ENCODE measurements at regions not wholly inside any gene's neighbourhood (a gene's known extent, or its start where the extent isn't known, plus 50 kb on each side); places are given as distances from the start of the nearest gene placed in this dataset.

DNA sequence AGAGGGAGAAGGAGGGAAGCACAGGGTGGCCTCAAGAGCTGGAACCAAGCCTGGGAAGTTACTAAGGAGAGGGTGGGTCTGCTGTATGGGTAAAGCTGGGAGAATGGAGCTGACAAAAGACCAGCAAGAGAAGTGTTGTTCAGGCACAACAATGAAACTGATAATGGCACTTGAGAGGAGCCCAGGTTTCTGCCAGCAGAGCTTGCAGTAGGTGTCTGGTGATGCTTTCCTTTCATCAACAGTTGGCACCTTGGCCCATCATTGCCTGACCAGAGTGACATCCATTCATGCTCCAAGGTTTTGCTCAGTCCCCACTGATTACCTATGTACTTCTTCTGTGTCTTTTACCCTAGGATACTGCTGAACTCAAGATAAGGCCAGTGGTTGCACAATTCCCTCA, 92.9 kb upstream of the CXCR4 start:
- DNase-seq, result no peak

GRCh38 chr2:136210455-136210805, 92.5 kb upstream of the CXCR4 start:
- no peak for DNase-seq

DNA sequence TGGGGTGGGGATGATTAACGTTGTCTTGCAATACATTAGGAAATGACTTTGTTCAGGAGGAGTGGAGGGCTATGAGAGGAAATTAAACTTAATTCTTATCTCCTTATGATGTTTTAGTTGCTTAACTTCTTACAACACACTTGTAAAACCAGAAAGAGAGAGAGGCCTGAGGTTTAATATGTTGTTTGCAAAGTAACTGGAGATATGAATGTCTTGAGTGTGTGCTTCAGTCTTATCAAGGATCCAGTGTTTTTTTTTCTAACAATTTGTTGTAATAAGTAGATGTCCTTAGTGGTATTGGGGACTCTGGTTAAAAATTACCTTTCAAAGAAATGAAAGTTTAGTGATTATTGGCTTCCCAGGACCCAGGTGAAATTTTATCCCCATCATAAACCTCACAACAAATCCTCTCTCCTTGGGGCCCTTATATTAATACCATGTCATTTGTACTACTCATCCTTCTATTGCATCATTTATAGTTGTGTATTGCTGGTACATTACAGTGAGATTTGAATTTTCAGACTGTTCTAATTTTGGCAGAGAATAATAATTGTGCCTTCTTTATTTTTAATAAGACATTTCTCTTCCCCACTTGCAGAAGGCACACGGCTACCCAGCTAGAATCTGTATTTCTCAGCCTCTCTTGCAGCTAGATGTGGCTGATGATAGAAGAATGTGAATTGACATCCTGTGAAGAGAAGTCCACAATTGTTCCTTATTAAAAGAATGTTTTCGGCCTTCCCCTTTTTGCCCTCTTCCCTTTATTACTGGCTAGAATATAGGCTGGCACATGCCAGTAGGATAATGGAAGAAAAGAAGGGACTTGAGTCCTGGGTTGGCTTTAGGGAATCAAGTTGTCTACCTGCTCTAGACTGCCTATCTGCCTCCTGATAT, 91.9 kb upstream of the CXCR4 start:
- no peak for DNase-seq

DNA sequence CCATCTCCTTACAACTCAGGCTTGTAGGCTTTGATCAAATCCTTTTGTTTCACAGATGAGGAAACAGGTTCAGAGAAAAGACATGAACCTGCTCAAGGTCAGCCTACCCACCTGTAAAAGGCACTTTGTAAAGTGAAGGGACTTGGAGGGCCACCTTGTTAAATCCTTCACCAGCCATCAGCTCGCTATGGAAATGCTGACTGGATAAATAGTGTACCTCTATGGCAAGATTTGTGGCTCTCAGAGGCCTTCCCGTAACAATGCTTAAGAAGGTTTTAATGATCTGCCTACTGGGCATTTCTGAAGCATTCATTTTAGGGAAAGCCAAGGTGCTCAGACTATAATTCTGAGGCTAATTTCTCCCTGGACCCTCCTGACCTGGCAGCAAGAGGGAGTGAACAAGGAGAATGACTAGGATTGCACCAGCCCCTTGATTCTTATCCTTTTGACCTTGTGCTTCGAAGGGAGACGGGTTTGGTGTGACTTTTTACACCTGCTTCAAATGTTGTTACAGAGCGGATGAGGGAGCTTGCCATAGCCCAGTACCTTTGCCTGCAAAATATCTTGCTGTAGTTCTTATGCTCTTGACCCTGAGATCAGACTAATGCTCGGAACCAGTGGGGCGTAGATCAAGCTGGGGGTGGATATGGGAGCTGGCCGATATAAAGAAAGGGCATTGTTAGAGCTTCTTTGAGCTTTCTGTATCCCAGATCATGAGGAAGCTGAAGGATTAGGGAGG, 90.9 kb upstream of the CXCR4 start:
- no peak for DNase-seq

- DNase-seq, result no peak
Observed at GRCh38 chr2:136207665-136208064, 89.7 kb upstream of the CXCR4 start.

DNA sequence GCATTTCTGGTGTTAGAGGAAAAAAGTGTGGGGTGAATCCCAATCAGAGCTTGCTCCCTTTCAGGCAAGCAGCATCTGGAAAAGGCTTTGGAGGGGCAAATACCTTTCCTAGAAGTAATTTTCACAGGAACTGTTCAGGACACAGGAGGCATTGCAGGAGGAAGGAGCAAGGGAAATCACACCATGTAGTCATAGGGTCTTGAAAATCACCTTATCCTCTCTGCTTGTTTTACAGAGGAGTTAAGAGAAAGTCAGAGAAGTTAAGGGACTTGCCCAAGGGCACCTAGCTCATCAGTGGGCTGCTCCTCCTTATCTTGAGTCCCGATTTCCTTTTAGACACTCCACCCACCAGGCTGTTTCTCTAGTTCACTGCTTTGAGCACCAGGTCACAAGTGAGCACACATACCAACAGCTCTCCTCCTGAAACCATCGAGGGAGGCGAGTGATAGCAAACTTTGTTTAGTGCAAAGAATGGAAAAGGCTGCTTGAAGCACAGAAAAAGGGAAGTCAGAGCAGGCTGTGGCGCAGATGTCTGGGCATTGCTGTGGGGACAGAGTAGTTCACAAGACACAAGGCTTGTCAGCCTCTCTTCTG, 89.2 kb upstream of the CXCR4 start:
- DNase-seq, result no peak

GRCh38 chr2:136206613-136207012, 88.7 kb upstream of the CXCR4 start:
- DNase-seq, result peak; percentile 81

DNA sequence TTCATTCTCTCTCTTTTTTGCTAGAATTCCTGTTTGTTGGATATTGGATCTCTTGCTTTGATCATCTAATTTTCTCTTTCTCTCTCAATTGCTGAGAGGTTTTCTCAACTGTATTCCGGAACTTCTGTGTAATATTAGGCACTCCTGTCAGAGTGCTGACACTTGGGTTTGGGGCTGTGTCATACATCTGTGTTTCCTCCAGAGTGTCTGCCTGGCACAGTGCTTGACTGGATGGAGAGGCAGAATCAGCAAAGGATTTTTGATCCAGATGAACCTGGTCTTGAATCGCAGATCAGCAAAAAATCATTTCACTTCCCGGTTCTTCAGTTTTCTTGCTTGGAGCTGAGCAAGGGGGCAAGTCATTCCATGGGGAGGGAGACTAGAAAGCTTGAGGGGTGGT, 87.7 kb upstream of the CXCR4 start:
- no peak for DNase-seq

DNA sequence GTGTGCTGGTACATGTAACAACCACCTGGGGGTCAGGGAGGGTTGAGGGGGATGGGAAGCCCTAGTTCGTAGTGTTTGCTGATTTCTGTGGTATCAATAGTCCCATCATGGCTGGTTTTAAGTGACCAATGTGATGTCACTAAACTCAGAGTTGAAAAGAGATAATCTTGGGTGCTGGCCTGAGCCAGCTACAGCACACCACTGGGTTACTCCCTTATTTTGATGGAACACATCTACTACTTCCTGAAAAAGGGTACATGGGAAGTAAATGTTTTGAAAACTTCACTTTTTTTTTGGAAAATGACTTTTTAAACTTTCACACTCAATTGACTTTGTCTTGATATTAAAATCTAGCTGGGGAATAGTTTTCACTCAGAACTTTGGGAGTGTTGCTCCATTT, 87.0 kb upstream of the CXCR4 start:
- DNase-seq, result no peak

DNA sequence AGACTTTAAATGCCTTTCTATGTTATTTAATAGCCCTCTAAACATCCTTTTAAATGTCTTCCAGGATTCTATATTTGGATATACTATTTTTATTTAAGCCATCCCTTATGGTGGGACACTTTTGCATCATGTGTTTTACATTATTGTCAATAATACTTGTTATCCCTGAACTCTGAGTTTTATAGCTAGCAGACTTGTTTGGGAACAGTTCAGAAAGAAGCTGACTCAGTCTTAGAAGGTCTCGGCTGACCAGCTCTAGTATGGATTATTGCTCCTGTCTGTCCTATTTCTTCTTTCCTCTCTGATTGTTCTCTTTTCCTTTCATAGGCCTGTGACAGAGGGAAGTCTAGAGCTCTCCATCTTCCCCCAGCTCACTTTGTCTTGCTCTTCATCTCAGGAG, 77.3 kb upstream of the CXCR4 start:
- no peak for DNase-seq

GRCh38 chr2:136191041-136191440, 73.1 kb upstream of the CXCR4 start:
- DNase-seq, result no peak

DNA sequence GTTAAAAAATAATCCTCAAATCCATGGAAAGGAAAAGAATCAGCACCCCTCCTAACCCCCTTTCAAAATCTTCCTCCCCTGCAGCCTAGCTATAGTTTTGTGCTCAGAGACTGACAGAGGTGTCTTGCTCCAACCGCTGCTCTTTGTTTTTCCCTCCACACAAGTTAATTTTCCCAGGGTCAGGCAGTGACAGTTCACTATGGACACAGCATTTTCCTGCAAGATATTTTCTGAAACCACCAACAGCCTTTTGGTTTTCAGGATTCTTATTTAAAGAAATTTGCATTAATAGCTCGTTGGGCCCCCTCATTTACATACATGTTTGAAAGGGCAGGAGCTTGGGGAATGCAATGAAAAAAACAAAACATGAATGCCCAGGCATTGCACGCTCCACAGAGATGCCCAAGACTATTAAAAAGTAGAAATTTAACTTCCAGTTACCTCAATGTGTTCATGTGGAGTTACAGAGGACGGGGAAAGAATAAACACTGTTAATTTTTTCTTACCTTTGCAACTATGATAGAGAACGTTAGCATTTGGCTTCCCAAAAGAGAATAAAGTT, 71.4 kb upstream of the CXCR4 start:
- no peak for DNase-seq

DNA sequence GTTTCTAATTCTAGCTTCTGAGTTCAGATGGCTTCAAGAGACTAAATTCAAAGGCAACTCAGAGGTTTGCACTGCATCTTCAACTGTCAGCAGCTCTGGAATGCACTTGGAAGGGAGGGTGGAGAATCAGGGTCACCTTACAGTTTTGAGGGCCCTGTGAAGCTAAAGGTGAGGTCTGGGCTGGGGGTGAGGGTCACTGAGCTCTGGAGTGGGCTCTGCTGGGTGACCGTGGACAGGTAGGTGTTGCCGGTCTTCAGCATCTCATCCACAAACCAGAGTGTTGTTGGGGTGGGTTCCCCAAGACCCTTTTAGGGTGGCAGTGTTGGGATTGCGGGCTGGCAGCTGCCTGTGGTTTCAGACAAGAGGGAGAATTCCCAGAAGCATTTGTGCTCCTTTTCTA, 70.1 kb upstream of the CXCR4 start:
- DNase-seq, result no peak

DNA sequence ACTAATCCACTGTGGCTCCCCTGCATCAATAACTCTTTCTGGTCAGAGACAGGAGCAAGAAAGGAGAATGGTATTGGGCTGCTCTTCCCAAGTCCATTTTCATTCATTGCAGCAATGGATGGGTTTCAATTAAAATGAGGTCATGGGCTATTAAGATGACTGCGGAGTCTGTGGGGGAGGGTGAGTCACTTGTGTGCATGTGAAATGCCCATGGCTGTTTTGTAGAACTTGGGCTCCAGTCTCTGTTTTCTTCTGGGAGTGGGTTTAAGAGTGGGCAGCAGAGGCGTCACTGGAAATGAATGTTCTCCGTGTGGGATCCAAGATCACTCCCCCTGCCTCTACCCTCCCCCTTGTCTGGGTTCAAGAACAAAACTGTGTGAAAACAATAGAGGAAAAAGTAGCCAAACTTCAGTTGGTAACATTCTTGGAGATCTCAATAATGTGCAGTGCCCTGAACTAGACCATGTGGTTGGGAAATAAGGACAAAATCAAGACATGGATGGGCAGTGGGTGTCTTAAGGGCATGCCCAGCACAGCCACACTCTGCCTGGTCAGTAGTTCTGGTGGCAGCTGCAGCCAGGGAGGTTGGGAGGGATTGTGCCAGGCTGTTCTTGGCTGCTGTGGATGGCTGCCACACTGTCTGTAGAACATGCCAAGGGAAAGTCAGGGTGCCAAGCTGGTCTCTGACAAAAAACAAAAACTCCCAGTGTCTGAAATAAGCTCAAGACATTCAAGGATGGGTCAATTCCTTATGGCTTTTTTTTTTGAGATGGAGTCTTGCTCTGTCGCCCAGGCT, 68.2 kb upstream of the CXCR4 start:
- DNase-seq, result no peak

DNA sequence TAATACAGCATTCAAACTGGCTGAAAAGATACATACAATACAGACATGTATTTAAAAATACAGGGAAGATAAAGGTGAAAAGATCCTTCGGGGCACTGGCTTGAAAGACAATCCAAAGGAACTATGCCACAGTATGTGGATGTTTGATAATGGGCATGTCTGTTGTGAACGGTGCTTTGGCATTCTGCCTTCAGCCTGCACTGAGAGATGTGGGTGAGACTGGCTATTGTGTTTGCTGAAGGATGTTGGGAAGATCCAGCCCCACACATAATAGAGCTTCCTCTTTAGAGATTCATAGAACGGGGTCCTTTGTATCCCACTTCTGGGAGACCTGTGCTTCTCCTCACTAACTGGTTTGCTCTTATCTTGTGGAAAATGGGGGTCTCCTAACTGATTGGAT, 65.1 kb upstream of the CXCR4 start:
- no peak for DNase-seq

DNA sequence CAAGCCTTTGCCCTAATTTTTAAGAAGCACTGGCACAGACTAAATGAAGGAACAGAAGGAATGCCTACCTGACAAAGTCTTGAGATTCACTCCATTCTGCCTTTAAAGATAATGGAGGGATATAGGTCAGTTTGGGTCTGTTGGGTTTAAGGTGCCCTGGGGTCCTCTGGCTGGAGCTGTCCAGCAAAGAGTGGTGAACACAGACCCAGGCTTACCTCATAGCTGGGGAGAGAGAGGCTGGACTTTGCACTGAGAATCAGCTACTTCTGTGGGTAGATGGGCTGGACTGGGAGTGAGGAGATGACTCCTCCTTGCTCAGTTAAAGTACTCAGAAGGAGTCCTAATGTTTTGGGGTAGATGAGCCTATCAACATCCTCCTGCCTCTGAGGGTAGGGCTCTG, 64.4 kb upstream of the CXCR4 start:
- DNase-seq, result no peak

DNA sequence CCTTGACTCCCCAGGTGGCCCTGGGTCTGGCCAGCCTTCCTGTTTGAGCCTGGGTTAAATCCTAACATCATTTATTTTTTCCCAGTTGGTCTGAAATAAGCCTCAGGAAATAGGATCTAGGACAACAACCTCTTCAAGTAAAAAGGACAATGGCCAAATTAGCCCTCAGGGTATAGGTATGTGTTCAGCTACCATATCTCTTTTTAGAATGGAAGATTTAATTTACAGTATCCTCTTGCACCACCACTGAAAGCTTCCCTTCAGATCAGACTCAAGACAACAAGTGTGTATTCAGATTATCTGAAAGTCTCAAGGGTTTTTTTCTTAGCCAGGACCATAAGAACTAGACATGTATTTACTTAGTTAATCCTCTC, 61.6 kb upstream of the CXCR4 start:
- no peak for DNase-seq

DNA sequence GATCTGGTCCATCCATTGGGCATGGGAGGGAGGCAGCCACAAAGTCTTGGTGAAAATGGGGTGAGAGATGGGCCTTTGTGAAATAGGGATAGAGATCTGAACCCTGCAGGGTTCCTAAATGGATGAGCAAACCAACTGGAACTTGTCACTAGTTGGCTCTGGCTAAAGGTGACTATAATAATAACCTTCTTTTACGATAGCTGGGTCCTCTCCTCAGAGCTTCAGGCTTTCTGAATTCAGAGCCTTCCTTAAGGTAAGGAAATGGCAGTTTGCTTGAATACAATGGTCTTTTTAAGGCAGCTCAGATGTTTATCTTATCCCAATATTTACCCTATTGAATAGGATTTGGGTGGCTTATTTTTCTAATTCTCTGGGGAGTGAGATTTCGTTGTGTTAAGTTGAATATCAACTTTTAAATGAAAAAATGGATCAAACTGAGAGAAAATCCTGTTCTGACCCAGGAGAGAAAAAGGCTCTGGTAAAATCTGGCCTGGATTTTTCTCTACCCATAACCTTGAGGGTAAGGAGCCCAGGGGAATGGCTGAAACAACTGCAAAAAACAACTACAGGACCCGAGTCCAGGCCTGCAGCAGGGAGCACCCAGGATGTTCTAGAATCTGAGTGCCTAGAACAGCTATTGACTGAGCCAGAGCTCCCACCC, 61.1 kb upstream of the CXCR4 start:
- DNase-seq, result no peak

GRCh38 chr2:136175868-136176267, 57.9 kb upstream of the CXCR4 start:
- no peak for DNase-seq

DNA sequence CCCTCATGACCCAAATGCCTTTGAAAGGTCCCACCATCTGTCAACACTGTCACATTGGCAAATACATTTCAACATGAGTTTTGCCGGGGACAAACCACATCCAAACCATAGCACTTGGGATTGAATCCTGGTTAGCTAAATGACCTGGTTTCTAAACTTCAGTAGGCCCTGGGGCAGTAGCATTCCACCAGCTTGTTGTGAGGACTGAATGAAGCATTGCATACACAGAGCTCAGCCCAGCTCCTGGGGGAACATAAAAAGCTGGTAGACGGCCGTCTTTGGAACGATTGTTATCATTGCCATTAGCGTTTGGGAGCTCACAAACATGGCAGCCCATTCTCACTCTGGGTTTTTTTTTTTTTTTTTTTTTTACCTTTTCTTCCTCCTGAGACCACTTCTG, 57.5 kb upstream of the CXCR4 start:
- DNase-seq, result no peak

- no peak for DNase-seq
Observed at GRCh38 chr2:136173126-136173525, 55.2 kb upstream of the CXCR4 start.

- DNase-seq, result no peak
Observed at GRCh38 chr2:136171223-136171622, 53.3 kb upstream of the CXCR4 start.
